ENCODE measurements at regions not wholly inside any gene's neighbourhood (a gene's known extent, or its start where the extent isn't known, plus 50 kb on each side); places are given as distances from the start of the nearest gene placed in this dataset.

GRCh38 chr18:55101458-55101824 lies 142.2 kb upstream of the CCDC68 start:
- TF ChIP-seq ZFP37 (tag by site-specific recombination; IDR thresholded peaks at IDR 0.05) (no peak), MEIS1 (CRISPR knock-in tag; IDR thresholded peaks at IDR 0.05; ENCODE audit: borderline replicate concordance) (no peak), CTCF (tag by site-specific recombination; IDR thresholded peaks at IDR 0.05) (no peak), ZNF600 (tag by site-specific recombination; IDR thresholded peaks at IDR 0.05) (no peak), SP2 (tag by site-specific recombination; IDR thresholded peaks at IDR 0.05) (no peak), AEBP2 (tag by site-specific recombination; IDR thresholded peaks at IDR 0.05; ENCODE audit: borderline replicate concordance) (no peak), SETDB1 (IDR thresholded peaks at IDR 0.05; ENCODE audit: insufficient read length, low read length) (no peak)

Measured in HEK293 (cell line).